RCC 7860 (cell line): ENCODE measurements at regions not wholly inside any gene's neighbourhood (a gene's known extent, or its start where the extent isn't known, plus 50 kb on each side); places are given as distances from the start of the nearest gene placed in this dataset.
"Not testable (repeated sequence)": the region's sequence is repeated elsewhere in the genome, so short reads cannot be mapped to it uniquely, and the experiment has no call there.

Experiments used
- DNase-seq: peaks from one replicate; pipeline ENCODE4 v3.0.0-alpha.2; 2015; ENCODE audit warnings: low spot score
- FAIRE-seq: peaks from 2 replicates; lab custom pipeline; 2012; peaks lifted over from hg19 to GRCh38; lab: Jason Lieb, UNC

DNA sequence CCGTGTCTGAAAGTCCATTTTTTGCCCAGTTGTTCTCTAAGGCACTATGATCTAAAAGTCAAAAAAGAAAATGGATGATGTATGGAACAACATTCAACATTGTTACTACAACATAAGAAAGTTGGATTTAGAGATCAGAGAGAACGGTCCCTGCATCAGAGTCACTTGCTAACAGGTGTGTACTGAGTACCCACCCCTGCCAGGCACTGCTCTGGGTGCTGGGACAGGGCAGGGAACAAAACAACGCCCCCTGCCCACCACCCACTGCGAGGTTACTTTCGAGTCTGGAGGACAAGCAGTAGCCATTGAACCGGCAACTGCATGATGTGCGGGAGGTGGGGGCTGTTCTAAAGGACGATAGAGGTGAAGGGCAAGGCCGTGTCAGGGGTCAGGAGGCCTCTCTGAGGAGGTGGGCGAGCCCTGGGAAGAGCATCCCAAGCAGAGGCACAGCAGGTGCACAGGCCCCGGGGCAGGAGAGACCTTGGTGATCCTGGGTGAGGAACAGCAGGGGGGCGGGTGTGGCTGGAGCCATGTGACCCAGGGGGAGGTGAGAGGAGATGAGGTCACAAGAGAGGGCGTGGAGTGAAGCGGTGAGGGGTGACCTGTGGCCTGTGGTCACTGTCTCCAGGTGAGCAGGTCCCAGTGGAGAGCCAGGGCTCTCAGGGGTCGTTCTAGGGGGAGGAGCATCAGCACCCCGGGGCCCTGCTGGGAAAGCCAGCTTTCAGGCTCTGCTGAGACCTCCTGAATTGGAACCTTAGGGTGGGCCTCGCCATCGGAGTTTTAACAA, 197.5 kb upstream of the SULF2 start:
- DNase-seq: no peak
- FAIRE-seq: no peak

- DNase-seq: no peak
Observed at GRCh38 chr20:47981222-47981621, 195.9 kb upstream of the SULF2 start.

GRCh38 chr20:47980336-47981177, 195.3 kb upstream of the SULF2 start:
- DNase-seq (no peak), FAIRE-seq (no peak)

More at GRCh38 chr20:47981222-47981621, 195.9 kb upstream of the SULF2 start:
- FAIRE-seq: no peak

DNA sequence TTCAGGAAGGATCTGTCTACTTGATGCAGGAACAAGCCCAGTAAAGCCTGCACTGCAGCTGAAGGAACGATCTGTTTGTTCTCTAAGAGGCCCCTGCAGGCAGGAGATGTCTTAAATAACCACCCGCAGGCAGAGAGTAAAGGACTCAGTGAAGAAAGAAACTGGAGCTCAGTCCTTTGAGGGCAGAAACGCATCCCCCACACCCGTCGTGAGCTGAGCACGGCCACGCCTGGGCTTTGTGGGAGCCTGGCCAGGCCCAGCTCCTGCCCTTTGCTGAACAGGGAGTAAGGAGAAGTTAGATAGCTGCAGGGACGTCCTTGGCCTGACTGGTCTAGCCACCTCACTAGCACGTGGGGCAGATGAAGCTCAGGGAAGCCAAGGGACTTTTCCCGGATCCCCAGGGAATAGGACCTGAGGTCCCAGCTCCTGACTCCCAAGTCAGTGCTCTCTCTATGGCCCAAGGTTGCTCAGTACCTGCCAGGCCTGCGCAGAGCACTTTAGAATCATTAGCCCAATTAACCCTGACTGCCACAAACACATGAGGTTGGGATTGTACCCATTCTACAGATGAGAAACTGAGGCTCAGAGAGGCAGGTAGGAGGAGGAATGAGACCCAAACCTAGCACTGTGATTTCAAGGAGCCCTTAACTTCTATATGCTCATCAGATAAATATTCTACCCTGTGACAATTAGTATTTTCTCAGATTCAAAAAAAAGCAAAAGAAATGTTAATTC, 194.2 kb upstream of the SULF2 start:
- FAIRE-seq, DNase-seq: not testable (repeated sequence)

- not testable (repeated sequence) for FAIRE-seq, DNase-seq
Observed at GRCh38 chr20:47978428-47979120, 193.3 kb upstream of the SULF2 start.

- FAIRE-seq, DNase-seq: not testable (repeated sequence)
Observed at GRCh38 chr20:47977789-47978252, 192.5 kb upstream of the SULF2 start.

DNA sequence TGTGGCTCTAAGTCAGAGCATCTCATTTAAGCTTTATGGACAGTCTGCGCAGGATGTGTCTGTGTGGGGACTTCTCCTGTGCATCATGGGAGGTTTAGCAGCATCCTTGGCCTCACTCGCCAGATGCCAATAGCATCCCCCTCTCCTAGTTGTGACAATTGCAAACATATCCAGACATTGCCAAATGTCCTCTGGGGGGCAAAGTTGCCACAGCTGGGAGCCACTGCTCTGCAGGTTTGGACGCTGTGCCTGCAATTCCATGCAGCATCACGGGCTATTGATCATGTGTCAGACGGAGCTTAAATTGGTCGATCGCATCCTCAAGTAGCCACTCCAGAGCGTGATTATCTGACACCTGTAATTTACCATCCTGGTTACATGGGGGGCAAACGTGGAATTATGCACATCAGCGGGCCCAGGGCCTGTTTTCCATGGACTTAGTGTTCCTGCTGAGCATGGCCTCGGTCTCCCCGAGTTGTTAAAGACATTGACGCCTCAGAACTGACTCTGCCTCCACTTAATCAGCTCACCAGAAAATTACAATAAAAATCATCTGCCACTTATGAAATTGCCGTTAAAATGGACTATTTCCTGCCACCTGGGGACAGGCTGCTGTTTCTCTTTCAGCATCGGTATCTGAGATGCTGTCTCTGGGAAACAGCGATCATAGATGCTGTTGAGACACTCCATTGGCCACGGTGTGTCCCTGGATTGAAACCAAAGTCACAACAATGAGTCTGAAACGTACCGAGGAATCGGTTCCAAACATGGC, 191.9 kb upstream of the SULF2 start:
- FAIRE-seq, DNase-seq: not testable (repeated sequence)

DNA sequence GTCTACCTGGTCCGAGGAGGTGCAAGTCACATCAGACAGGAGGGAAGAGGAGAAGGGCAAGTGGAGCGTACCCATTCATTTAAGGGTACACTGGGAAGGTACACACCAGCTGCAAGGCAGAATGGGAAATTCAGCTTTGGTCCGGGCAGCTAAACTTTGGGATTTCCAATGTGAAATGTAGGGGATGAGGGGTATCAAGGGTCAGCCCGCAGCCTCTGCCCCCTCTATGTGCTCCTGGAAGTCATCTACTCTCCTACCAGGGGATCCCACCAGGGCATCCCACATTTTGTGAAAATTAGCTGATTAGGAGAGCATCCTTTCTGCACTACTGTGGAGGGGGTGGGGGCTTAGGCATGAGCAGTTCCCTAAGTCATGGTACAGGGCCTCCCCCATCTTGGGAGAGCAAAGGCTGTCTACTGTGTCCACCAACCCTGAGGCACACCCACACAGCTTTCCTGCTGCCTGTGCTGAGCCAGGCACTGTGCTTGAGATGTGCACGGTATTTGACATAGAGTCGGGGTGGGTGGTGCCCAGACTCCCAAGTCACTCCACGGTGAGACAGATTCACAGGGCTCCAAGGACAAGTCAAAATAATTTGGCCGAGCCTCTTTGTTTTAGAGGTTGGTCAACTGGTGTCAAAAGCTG, 189.1 kb upstream of the SULF2 start:
- DNase-seq (no peak), FAIRE-seq (no peak)

DNA sequence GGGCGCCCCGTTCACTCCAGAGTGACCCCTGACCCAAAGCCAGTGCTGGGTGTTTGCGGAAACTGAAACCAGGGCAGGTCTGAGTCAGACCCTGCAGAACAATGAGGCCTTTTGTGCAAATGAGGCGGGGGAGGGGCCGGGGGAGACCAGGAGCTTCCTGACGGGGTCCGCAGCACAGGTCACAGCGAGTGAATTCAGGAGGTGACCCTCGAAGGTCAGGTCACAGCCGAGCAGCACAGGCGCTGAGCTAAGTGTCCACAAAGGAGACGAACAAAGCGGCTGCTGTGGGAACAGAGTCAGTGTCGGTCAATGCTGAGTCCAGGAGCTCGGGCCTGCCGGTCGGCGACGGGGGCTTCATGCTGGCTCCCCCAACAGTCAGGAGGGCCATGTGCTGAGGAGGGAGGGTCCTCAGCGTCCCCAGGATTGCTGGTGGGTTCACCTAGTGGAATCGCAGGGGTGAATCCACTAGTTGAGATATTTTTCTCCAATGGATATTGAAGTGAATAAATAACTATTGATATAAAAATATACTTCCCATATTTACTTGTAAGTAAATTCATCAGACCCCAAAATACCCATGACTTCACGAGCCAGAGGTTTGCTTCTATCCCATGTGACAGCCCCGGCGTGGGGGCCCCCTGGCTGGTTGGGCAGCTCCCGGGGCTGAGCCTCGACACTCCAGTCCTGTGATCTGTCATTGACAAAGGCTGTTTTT, 188.4 kb upstream of the SULF2 start:
- FAIRE-seq: no peak

GRCh38 chr20:47972916-47973309, 187.6 kb upstream of the SULF2 start:
- FAIRE-seq: no peak

More for the DNA sequence above, 188.4 kb upstream of the SULF2 start:
- DNase-seq: no peak

DNA sequence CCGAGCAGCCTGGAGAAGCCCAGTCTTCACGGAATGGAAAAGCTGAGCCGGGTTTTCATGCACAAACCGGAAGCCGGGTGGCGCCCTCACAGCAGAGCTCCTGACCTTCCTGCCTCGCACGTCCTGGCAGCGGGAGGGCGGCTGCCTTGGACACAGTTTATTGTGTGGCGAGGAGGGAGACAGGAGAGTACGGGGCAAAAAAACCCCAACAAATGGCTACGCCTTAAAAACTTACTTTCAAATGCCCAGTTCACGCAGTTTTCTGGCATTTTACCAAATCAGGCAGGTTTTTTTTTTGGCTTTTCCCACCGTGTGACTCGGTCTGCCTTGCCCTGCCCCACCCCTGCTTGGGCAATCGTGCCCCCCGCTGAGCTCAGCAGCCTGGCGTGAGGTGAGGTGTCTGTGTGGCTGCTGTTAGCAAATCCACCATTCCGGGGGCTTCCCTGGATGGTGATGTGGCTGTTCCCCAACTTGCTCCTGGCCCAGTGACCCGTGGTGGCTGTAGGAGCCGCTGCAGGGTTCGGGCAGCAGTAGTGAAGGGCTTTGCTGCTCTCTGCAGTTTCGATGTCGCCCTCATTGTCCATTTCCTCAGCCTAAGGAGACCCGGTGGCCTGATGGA, 187.1 kb upstream of the SULF2 start:
- not testable (repeated sequence) for DNase-seq, FAIRE-seq

More at GRCh38 chr20:47972916-47973309, 187.6 kb upstream of the SULF2 start:
- DNase-seq: no peak

DNA sequence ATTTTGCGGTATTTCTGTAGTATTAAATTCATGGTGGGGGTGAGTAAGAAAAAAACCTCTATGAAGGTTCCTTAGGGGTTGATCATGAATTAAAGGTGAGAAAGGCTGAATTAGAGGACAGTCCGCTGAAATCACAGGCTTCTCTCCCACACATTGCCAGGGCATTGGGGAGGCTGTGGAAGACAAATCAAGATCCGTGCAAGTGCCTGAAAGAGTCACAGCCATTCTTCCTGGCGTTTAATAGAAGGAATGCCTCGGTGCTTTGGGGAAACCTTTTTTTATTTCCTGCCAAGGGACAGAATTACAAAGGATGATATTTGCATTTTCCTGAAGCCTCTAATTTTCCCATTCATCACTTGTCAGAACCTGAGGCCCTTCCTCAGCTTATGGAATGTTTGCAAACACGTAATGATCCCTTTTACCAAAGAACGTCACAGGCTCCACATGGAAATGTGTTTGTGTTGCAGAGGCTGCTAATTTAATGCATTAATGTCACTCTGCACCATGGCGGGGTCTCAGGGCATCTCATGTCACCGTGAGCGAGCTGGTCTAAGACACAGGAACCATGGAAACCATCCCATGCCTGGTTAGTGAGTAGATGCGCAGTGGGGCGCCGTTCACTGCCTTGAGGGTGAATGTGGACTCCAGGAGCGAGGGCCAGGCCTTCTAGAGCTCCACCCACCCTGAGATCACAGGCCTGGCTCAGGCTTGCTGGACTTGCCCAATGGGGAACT, 185.9 kb upstream of the SULF2 start:
- DNase-seq (no peak), FAIRE-seq (no peak)

DNA sequence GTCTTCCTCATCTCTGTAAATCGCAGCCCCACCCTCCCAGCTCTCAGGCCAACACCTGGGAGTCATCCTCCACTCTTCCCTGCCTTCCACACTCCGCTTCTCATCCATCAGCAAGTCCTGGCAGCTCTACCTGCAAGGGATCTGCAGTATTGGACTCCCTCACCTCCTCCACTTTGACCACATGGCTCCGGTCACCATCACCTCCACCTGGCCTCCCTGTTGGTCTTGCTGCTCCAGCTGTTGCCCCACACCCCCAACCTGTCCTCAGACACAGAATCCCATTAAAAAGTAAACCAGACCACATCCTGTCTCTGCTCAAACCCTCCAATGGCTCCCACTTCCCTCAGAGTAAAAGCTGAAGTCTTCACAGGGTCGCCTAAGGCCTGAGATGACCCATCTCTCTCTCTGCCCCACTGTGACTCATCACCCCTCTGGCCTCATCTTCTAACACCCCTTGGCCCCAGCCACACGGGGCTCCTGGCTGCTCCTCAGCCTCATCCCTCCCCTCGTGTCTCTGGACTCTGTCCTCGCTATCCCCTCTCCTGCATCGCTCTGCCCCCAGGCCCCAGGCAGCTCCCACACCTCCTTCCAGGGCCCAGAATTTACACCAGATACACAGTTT, 185.1 kb upstream of the SULF2 start:
- DNase-seq: peak; percentile 36
- FAIRE-seq: no peak

GRCh38 chr20:47969426-47969825, 184.1 kb upstream of the SULF2 start:
- no peak for DNase-seq
- FAIRE-seq: no peak

DNA sequence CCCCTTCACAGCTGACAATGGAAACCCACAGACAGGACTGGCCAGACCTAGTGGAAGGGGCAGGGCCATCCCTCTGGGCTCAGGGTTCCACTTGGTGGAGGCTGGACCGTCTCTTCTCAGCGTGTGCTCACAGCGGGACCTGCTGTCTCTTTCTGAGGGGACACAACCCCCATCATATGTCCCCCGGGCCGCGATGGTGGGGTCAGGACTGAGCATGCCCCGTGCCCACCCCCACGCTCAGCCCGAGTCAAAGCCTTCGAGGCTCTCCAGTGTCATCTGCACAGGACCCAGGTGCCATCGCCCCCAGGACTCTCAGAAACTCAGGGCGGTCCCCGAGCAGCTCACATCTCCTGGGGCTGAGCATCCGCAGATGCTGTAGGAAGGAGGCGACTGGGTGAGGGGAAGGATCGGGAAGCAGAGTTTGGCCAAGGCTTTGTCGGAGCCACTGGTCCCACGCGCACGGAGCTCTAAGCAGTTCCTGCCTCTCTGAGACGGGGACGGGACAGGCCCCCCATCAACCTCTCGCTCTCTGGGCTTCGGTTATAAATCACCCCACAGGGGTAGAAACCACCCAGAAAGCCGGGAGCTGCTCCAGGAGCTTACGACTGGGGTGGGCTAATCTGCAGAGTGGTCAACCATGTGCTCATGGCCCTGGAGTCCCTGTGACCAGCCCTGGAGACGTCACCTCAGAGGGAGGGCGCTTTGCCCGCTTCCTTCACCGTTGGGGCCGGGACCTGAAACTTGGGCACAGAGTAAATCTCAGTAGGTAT, 183.4 kb upstream of the SULF2 start:
- no peak for FAIRE-seq
- DNase-seq: no peak

GRCh38 chr20:47964149-47964548, 178.9 kb upstream of the SULF2 start:
- FAIRE-seq (no peak), DNase-seq (no peak)
